T-helper 2 cell treated with Interferon-gamma antibody and Interleukin-4, amounts not matched to agents 5 μg/mL and 100 μg/mL, for 36 hours (primary cell): ENCODE measurements at regions not wholly inside any gene's neighbourhood (a gene's known extent, or its start where the extent isn't known, plus 50 kb on each side); places are given as distances from the start of the nearest gene placed in this dataset.
"Not testable (repeated sequence)": the region's sequence is repeated elsewhere in the genome, so short reads cannot be mapped to it uniquely, and the experiment has no call there.

Experiments
- DNase-seq: peaks from one replicate; pipeline ENCODE4 v3.0.0; 2021; ENCODE audit warnings: low spot score
- H3K27ac Mint-ChIP-seq: one replicate; pipeline ENCODE4 v1.8.0; 2021; ENCODE audit warnings: mild to moderate bottlenecking, mixed read lengths
- H3K27me3 Mint-ChIP-seq: one replicate; pipeline ENCODE4 v1.8.0; 2021; ENCODE audit warnings: low read depth, mixed read lengths
- H3K36me3 Mint-ChIP-seq: one replicate; pipeline ENCODE4 v1.8.0; 2021; ENCODE audit warnings: low read depth, mixed read lengths
- H3K4me1 Mint-ChIP-seq: one replicate; pipeline ENCODE4 v1.8.0; 2021; ENCODE audit warnings: low read depth, mixed read lengths
- H3K4me3 Mint-ChIP-seq: one replicate; pipeline ENCODE4 v1.8.0; 2022; ENCODE audit warnings: mild to moderate bottlenecking, moderate library complexity, mixed read lengths
- H3K9me3 Mint-ChIP-seq: one replicate; pipeline ENCODE4 v1.8.0; 2021; ENCODE audit warnings: mixed read lengths

DNA sequence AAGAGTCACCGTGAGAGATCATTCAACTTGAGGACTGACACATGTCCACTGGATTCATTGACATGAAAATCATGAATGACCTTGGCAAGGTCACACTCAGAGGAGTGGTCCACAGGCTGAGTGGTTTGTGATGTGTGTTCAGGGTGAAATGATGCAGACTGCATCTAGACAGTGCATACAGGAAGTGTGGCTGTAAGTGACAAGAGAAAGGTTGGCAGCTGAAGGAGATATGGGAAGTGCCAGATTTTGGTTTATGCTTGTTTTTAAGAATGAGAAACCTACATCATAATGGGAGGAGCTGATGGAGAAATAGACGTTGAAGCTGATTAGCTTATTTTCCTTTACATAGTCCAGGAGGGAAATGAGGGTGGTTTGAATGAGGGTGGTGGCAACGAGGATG, 64.8 kb upstream of the VIPR2 start:
- no peak overlapping the region for H3K27ac Mint-ChIP-seq
- DNase-seq: no peak
- no peaks in the 10 kb centered on the region for H3K36me3 Mint-ChIP-seq
- peaks cover 7% of the 10 kb centered on the region for H3K4me1 Mint-ChIP-seq
- no peaks in the 10 kb centered on the region for H3K9me3 Mint-ChIP-seq
- H3K27me3 Mint-ChIP-seq: peaks cover 5% of the 10 kb centered on the region
- no peak overlapping the region for H3K4me3 Mint-ChIP-seq

- no peak overlapping the region for H3K27ac Mint-ChIP-seq
Observed at GRCh38 chr7:159207951-159208350, 63.3 kb upstream of the VIPR2 start.

GRCh38 chr7:159207393-159207792, 62.7 kb upstream of the VIPR2 start:
- H3K4me3 Mint-ChIP-seq: no peak overlapping the region
- no peaks in the 10 kb centered on the region for H3K36me3 Mint-ChIP-seq
- H3K27me3 Mint-ChIP-seq: peaks cover 5% of the 10 kb centered on the region
- DNase-seq: no peak
- peaks cover 7% of the 10 kb centered on the region for H3K4me1 Mint-ChIP-seq
- no peak overlapping the region for H3K27ac Mint-ChIP-seq
- no peaks in the 10 kb centered on the region for H3K9me3 Mint-ChIP-seq

More at GRCh38 chr7:159207951-159208350, 63.3 kb upstream of the VIPR2 start:
- H3K4me1 Mint-ChIP-seq: peaks cover 7% of the 10 kb centered on the region
- H3K9me3 Mint-ChIP-seq: no peaks in the 10 kb centered on the region
- H3K36me3 Mint-ChIP-seq: no peaks in the 10 kb centered on the region
- no peak overlapping the region for H3K4me3 Mint-ChIP-seq
- peaks cover 5% of the 10 kb centered on the region for H3K27me3 Mint-ChIP-seq
- DNase-seq: no peak

DNA sequence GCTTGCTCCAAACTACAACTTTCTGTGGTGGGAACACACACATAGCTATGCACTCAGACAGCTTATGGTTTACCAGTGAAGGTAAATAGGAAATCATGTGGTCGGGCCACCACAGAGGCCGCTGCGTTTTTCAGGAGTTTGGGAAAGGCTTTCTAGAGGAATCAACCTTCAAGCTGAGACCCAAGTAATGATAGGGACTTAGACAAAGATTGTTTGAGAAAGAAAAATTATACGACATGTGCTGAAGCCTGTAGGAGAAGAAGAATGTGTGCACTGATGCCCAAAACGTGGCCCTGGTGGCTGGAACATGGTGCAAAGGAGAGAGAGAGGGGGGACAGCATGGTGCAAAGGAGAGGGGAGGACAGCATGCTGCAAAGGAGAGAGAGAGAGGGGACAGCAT, 61.2 kb upstream of the VIPR2 start:
- Mint-ChIP-seq H3K27ac (no peak overlapping the region), H3K27me3 (peaks cover 5% of the 10 kb centered on the region), H3K4me1 (peaks cover 7% of the 10 kb centered on the region), H3K4me3 (no peak overlapping the region), H3K36me3 (no peaks in the 10 kb centered on the region), H3K9me3 (no peaks in the 10 kb centered on the region)
- DNase-seq: no peak

GRCh38 chr7:159204664-159205063, 60.0 kb upstream of the VIPR2 start:
- Mint-ChIP-seq H3K4me1 (peaks cover 4% of the 10 kb centered on the region), H3K27ac (no peak overlapping the region), H3K9me3 (no peaks in the 10 kb centered on the region), H3K27me3 (peaks cover 5% of the 10 kb centered on the region), H3K4me3 (no peak overlapping the region), H3K36me3 (no peaks in the 10 kb centered on the region)
- no peak for DNase-seq

- H3K27me3 Mint-ChIP-seq, H3K27ac Mint-ChIP-seq, H3K4me1 Mint-ChIP-seq, DNase-seq, H3K9me3 Mint-ChIP-seq, H3K36me3 Mint-ChIP-seq, H3K4me3 Mint-ChIP-seq: not testable (repeated sequence)
Observed at GRCh38 chr7:159203253-159203652, 58.6 kb upstream of the VIPR2 start.

GRCh38 chr7:159201722-159202330, 57.2 kb upstream of the VIPR2 start:
- DNase-seq: no peak
- Mint-ChIP-seq H3K27ac (peak overlapping the region; percentile 36), H3K27me3 (peaks cover 5% of the 10 kb centered on the region), H3K36me3 (no peaks in the 10 kb centered on the region), H3K4me3 (no peak overlapping the region), H3K4me1 (peaks cover 20% of the 10 kb centered on the region), H3K9me3 (no peaks in the 10 kb centered on the region)

DNA sequence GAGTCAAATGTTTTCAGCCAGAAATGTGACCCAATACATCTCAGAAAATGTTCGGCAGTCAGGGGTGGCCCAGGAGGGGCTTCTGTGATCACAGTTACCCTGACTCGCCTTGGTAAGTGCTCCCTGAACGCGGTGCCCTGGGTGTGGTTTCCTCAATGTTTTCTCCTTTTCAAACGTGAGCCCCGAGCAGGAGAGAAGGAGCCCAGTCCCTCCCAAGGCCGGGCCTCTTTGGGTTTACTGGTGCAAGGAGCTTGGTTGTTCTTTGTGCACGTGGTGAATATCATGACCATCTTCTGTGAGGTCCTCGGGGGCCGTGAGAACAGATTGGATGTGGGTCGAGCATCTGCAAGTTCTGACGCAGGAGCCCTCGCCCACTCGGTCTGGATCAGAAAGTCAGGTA, 55.8 kb upstream of the VIPR2 start:
- Mint-ChIP-seq H3K4me1 (peaks cover 27% of the 10 kb centered on the region), H3K27ac (no peak overlapping the region), H3K36me3 (peaks cover 3% of the 10 kb centered on the region), H3K27me3 (no peaks in the 10 kb centered on the region), H3K9me3 (no peaks in the 10 kb centered on the region), H3K4me3 (no peak overlapping the region)
- no peak for DNase-seq

- Mint-ChIP-seq H3K27me3 (no peaks in the 10 kb centered on the region), H3K4me1 (peaks cover 43% of the 10 kb centered on the region), H3K4me3 (peak overlapping the region; percentile 90), H3K36me3 (peaks cover 3% of the 10 kb centered on the region), H3K9me3 (no peaks in the 10 kb centered on the region), H3K27ac (peak overlapping the region; percentile 99)
- DNase-seq: no peak
Observed at GRCh38 chr7:159198016-159198724, 53.5 kb upstream of the VIPR2 start.

DNA sequence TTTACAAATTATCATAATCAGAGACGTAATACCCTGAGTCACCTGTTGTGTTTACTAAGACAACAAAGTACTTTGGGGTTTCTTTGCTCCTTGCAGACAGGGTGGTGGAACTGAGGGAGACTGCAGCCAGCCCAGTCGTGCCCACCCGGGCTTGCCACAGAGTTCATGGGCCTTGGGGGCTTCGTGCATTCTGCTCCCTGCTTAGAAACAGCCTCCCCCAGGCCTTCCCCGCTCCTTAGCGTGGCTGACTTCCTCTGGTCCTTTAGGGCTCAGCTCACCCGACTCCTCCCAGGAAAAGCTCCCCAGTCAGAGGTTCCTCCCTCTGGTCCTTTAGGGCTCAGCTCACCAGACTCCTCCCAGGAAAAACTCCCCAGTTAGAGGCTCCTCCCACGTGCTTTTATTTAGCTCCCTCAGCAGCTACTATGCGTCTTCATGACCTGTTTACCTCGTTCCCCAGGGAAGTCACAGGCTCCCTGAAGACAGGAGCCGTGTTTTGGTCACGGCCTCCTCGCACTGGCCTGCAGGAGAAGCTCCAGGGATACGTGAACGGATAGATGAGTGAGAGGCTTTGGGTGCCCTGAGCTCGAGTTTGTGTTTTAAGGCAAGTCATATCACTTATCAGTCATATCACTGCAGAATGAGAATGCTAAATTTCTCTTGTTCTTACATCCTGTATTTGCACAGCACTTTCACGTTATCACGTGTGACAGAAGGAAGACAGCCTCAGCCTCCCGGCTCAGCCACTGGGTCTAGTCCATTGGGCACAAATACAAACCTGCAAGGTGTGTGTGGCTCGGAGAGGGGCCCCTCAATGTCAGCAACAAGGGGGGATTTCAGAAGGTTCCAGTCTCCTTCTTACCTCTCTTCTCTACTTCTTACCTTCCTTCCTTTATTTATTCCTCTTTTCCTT, 52.7 kb upstream of the VIPR2 start:
- H3K4me3 Mint-ChIP-seq: peak overlapping the region; percentile 90
- no peaks in the 10 kb centered on the region for H3K27me3 Mint-ChIP-seq
- H3K27ac Mint-ChIP-seq: peak overlapping the region; percentile 99
- H3K9me3 Mint-ChIP-seq: no peaks in the 10 kb centered on the region
- peaks cover 46% of the 10 kb centered on the region for H3K4me1 Mint-ChIP-seq
- DNase-seq: peak; percentile 63
- H3K36me3 Mint-ChIP-seq: peaks cover 3% of the 10 kb centered on the region

DNA sequence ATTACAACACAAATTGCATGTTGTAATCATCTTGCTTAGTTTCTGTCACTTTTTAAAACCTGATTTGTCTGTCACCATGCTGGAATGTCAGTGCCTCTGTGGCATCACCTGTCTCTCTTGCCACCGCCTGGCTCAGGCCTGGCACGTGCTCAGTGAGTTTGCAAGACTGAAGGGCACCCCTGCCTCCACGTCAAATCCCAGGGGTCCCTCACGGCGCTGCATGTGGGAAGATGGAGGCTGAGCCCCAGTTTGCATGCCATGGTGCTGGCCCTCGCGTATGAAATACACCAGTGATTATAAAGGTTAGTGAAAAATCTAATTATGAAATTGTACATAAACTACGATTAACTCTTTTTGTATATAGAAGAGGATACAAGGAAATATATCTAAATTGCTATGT, 51.9 kb upstream of the VIPR2 start:
- Mint-ChIP-seq H3K27ac (peak overlapping the region; percentile 99), H3K27me3 (no peaks in the 10 kb centered on the region), H3K4me3 (peak overlapping the region; percentile 90), H3K36me3 (peaks cover 3% of the 10 kb centered on the region), H3K4me1 (peaks cover 52% of the 10 kb centered on the region), H3K9me3 (no peaks in the 10 kb centered on the region)
- no peak for DNase-seq

GRCh38 chr7:159195946-159196345, 51.3 kb upstream of the VIPR2 start:
- peak overlapping the region; percentile 24 for H3K4me3 Mint-ChIP-seq
- H3K27me3 Mint-ChIP-seq: no peaks in the 10 kb centered on the region
- no peaks in the 10 kb centered on the region for H3K9me3 Mint-ChIP-seq
- peak overlapping the region; percentile 78 for H3K27ac Mint-ChIP-seq
- peaks cover 52% of the 10 kb centered on the region for H3K4me1 Mint-ChIP-seq
- peaks cover 3% of the 10 kb centered on the region for H3K36me3 Mint-ChIP-seq
- DNase-seq: peak; percentile 33
